ENCODE measurements at regions not wholly inside any gene's neighbourhood (a gene's known extent, or its start where the extent isn't known, plus 50 kb on each side); places are given as distances from the start of the nearest gene placed in this dataset.

- TF ChIP-seq, protein P1, sequence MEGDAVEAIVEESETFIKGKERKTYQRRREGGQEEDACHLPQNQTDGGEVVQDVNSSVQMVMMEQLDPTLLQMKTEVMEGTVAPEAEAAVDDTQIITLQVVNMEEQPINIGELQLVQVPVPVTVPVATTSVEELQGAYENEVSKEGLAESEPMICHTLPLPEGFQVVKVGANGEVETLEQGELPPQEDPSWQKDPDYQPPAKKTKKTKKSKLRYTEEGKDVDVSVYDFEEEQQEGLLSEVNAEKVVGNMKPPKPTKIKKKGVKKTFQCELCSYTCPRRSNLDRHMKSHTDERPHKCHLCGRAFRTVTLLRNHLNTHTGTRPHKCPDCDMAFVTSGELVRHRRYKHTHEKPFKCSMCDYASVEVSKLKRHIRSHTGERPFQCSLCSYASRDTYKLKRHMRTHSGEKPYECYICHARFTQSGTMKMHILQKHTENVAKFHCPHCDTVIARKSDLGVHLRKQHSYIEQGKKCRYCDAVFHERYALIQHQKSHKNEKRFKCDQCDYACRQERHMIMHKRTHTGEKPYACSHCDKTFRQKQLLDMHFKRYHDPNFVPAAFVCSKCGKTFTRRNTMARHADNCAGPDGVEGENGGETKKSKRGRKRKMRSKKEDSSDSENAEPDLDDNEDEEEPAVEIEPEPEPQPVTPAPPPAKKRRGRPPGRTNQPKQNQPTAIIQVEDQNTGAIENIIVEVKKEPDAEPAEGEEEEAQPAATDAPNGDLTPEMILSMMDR (IDR thresholded peaks at IDR 0.05) = no peak
- no peak for TF ChIP-seq POLR2A (IDR thresholded peaks at IDR 0.05)
Measured at GRCh38 chr10:3319811-3320226, 147.2 kb upstream of the PITRM1 start.
